GM10248 (cell line): ENCODE measurements at regions not wholly inside any gene's neighbourhood (a gene's known extent, or its start where the extent isn't known, plus 50 kb on each side); places are given as distances from the start of the nearest gene placed in this dataset.
"Not testable (repeated sequence)": the region's sequence is repeated elsewhere in the genome, so short reads cannot be mapped to it uniquely, and the experiment has no call there.

Source experiments
- CTCF ChIA-PET: fragments of 300-600 bp; sonication (Branson Sonifier 250); formaldehyde crosslinking; extraction: SDS; loops from one replicate; lab custom pipeline; 2021; ENCODE audit warnings: antibody characterized with exemption; lab: Yijun Ruan, JAX
- POLR2A ChIA-PET: fragments of 350-650 bp; sonication (Branson Sonifier 250); formaldehyde crosslinking; extraction: SDS; loops from one replicate; lab custom pipeline; 2020; ENCODE audit warnings: antibody characterized with exemption; lab: Yijun Ruan, JAX
- DNase-seq: peaks from one replicate; pipeline ENCODE4 v3.0.0; 2012; ENCODE audit errors: extremely low spot score
- TF ChIP-seq, protein P1 (sequence below): IDR thresholded peaks from 2 replicates; pipeline ENCODE4 v1.5.1; 2012; ENCODE audit warnings: mild to moderate bottlenecking, low read depth; ENCODE audit errors: extremely low read depth, missing control alignments, control extremely low read depth

DNA sequence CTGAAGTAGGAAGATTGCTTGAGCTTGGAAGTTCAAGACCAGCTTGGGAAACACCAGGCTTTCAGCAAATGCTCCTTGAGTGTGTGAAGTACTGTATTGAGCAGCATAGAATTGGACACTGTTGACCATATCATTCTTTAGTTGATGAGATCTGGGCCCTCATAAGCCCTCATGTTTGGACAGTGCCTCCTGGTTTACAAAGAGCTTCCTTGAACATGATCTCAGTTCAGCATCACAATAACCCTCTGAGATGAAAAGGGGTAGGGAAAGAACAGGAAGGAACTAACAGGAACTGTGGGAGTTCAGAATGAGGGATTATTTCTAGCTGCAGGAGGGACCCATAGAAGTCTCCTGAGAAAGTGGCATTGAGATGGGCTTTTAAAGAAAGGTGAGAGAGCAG, 153.2 kb downstream of the C12orf75 start:
- ChIA-PET POLR2A (no interaction called here), CTCF (no interaction called here)
- DNase-seq: no peak
- TF ChIP-seq, protein P1, sequence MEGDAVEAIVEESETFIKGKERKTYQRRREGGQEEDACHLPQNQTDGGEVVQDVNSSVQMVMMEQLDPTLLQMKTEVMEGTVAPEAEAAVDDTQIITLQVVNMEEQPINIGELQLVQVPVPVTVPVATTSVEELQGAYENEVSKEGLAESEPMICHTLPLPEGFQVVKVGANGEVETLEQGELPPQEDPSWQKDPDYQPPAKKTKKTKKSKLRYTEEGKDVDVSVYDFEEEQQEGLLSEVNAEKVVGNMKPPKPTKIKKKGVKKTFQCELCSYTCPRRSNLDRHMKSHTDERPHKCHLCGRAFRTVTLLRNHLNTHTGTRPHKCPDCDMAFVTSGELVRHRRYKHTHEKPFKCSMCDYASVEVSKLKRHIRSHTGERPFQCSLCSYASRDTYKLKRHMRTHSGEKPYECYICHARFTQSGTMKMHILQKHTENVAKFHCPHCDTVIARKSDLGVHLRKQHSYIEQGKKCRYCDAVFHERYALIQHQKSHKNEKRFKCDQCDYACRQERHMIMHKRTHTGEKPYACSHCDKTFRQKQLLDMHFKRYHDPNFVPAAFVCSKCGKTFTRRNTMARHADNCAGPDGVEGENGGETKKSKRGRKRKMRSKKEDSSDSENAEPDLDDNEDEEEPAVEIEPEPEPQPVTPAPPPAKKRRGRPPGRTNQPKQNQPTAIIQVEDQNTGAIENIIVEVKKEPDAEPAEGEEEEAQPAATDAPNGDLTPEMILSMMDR: no peak

DNA sequence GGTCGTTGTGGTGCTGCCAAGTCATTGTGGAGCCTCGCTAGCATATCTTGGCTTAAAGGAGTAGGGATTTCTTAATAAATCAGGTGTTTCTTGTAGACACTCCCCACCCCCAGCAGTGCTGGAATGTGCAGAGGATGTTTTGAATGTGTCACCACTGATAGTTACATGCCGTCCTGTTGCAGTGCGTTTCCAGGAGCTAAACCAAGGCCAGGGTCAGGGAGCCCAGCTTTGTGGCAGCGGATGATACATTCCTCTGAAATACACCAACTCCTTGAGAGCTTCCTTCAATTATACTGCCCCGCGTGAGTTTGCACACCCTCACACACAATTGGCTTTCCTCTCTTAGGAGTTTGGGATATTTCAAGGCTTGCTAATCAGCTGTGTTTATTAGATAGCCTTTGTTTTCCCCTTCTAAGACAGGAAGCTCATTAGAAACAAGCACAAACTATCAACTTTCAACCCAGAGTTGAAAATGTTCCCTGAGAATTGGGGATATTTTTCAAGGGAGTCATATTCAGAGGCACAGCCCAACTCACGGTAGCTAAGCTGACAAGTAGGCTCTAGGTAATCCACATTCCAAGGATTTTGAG, 154.9 kb downstream of the C12orf75 start:
- CTCF ChIA-PET: interaction anchor here (1.7 kb wide), 1 partner anchor 11 kb away, joined by 4 read pairs; no protein-coding TSS in a partner anchor
- POLR2A ChIA-PET: no interaction called here
- TF ChIP-seq, protein P1: no peak
- no peak for DNase-seq

DNA sequence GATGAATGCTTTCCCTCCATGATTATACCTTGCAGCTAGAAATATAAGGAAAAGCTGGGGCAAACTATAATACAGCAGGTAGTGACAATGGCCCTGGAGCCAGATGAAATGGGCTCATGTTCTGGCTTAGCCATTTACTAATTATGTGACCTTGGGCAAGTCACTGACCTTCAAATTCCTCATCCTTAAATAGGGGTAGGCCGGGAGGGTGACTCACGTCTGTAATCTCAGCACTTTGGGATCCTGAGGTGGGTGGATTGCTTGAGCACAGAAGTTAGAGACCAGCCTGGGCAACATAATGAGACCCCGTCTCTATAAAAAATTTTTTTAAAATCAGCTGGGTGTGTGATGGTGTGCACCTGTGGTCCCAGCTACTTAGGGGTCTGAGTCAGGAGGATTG, 155.4 kb downstream of the C12orf75 start:
- DNase-seq: no peak
- TF ChIP-seq, protein P1: no peak
- CTCF ChIA-PET: interaction anchor here (1.7 kb wide), 1 partner anchor 12 kb away, joined by 4 read pairs; no protein-coding TSS in a partner anchor
- POLR2A ChIA-PET: no interaction called here

DNA sequence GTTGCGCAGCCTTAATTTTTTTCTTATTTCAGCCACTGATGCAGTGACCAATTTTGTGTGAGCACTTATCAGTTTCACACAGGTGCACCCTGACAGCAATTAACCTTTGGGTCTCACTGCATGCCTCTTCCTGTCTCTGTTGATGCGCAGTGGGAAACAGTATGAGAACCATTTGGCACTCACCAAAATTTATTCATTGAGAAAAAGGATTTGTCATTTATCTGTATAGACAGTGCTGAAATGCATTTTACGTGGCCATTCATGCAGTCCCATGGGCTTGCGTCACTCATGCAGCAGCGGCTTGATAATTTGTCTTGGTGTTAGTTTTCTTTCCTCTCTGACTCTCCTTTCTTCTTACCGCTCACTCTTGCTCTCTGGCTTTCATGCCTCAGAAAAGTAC, 157.5 kb downstream of the C12orf75 start:
- POLR2A ChIA-PET: no interaction called here
- DNase-seq: no peak
- CTCF ChIA-PET: no interaction called here
- TF ChIP-seq, protein P1: no peak

DNA sequence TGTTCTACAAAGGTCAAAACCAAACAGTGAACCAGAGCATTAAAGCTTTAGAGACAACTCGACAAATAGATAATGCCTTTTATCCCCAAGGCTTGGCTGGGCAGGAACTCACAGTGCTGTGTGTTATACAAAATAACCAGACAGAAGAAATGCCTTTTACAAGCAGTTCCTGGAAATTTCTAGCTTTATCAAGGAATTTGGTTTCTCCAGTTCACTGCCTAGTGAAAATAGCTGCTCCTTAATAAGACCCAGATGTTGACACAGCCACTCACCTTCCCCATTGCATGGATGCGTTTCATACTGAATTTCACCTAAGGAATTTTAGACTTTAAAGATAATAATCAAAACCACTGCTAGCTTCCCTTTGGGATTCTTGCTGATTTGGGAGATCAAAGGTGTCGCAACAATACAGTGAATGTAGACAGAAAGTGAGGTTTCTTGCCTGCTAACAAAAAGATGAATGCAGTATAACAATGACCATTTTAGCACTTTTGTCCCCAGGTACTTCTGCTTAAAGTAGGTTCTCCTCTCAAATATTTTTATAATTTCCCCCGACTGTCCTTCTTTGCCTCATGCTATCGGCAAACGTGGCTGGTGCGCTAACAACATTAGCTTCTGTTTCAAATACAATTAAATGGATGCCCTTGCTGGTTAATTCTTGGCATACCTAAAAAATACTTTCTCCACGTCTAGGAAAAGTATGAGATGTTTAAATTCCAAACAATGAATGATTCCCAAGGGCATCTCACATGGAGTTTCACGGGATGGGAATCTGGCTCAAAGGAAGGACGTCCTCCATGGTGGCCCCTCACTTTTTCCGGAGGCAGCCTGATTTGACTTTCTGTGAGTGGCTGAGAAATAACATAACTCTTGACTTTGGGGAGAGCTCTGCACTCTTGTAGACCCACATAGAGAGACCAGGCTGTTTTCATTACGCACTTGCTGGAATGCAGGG, 162.4 kb downstream of the C12orf75 start:
- no peak for DNase-seq
- ChIA-PET CTCF (interaction anchor here (1.4 to 1.6 kb wide), 2 partner anchors 8 to 56 kb away, joined by 3 to 4 read pairs; no protein-coding TSS in a partner anchor), POLR2A (no interaction called here)
- TF ChIP-seq, protein P1: no peak

DNA sequence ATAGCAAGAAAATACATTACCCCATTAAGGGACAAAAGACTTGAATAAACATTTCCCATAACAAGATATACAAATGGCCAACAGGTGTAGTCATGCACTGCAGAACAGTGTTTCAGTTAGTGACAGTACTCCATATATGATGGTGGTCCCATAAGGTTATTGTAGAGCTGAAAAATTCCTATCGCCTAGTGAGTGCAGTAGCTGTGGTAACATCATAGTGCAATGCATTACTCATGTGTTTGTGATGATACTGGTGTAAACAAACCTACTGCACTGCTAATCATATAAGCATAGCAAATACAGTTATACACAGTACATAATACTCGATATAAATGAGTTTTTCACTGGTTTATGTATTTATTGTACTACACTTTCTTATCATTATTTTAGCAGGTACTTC, 168.7 kb downstream of the C12orf75 start:
- no peak for DNase-seq
- CTCF ChIA-PET: no interaction called here
- TF ChIP-seq, protein P1: no peak
- POLR2A ChIA-PET: no interaction called here

DNA sequence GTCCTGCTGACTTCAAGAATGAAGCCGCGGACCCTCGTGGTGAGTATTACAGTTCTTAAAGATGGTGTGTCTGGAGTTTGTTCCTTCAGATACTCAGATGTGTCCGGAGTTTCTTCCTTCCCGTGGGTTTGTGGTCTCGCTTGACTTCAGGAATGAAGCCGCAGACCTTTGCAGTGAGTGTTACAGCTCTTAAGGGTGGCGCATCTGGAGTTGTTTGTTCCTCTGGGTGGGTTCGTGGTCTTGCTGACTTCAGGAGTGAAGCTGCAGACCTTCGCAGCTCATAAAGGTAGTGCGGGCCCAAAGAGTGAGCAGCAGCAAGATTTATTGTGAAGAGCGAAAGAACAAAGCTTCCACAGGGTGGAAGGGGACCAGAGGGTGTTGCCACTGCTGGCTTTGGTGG, 170.2 kb downstream of the C12orf75 start:
- POLR2A ChIA-PET, DNase-seq: not testable (repeated sequence)
- CTCF ChIA-PET: interaction anchor here (1.4 kb wide), 1 partner anchor 8 kb away, joined by 3 read pairs; no protein-coding TSS in a partner anchor
